NT2/D1 (cell line): ENCODE measurements at regions not wholly inside any gene's neighbourhood (a gene's known extent, or its start where the extent isn't known, plus 50 kb on each side); places are given as distances from the start of the nearest gene placed in this dataset.
"Not testable (repeated sequence)": the region's sequence is repeated elsewhere in the genome, so short reads cannot be mapped to it uniquely, and the experiment has no call there.

Experiments
- DNase-seq: peaks from one replicate; pipeline ENCODE4 v3.0.0-alpha.2; 2011; ENCODE audit warnings: low read depth, low spot score
- H3K27me3 ChIP-seq: 2 replicates; pipeline ENCODE4 v1.6.0; 2011; ENCODE audit warnings: mild to moderate bottlenecking; ENCODE audit not compliant: insufficient read length, insufficient read depth
- H3K36me3 ChIP-seq: 2 replicates; pipeline ENCODE4 v1.6.1; 2011; ENCODE audit warnings: mild to moderate bottlenecking, low read length, mixed read lengths; ENCODE audit not compliant: insufficient read depth, insufficient read length
- H3K4me1 ChIP-seq: 2 replicates; pipeline ENCODE4 v1.5.1; 2011; ENCODE audit not compliant: insufficient read depth, insufficient read length
- H3K4me3 ChIP-seq: 2 replicates; pipeline ENCODE4 v1.5.1; 2011; ENCODE audit warnings: low read depth; ENCODE audit not compliant: insufficient read length
- H3K9ac ChIP-seq: 2 replicates; pipeline ENCODE4 v1.6.0; 2011; ENCODE audit warnings: low read depth; ENCODE audit not compliant: insufficient read length
- H3K9me3 ChIP-seq: 2 replicates; pipeline ENCODE4 v1.5.1; 2011; ENCODE audit warnings: mild to moderate bottlenecking, low read length; ENCODE audit not compliant: insufficient read depth
- SUZ12 ChIP-seq: IDR thresholded peaks from 2 replicates; pipeline ENCODE4 v1.6.1; 2011; ENCODE audit not compliant: insufficient read length, insufficient read depth; ENCODE audit errors: extremely low read depth
- YY1 ChIP-seq: IDR thresholded peaks from 2 replicates; pipeline ENCODE4 v1.6.1; 2011; ENCODE audit not compliant: insufficient read length, insufficient read depth
- ZNF274 ChIP-seq: IDR thresholded peaks from 2 replicates; pipeline ENCODE4 v1.6.1; 2011; ENCODE audit warnings: mild to moderate bottlenecking, low read depth, low read length

- not testable (repeated sequence) for H3K9me3 ChIP-seq, H3K9ac ChIP-seq, H3K27me3 ChIP-seq, H3K36me3 ChIP-seq, DNase-seq, H3K4me3 ChIP-seq, H3K4me1 ChIP-seq
Observed at GRCh38 chr20:26003959-26004358, 307.3 kb upstream of the ZNF337 start.

- DNase-seq, H3K9ac ChIP-seq, H3K36me3 ChIP-seq, H3K27me3 ChIP-seq, H3K9me3 ChIP-seq, H3K4me3 ChIP-seq, H3K4me1 ChIP-seq: not testable (repeated sequence)
Observed at GRCh38 chr20:25997367-25998038, 300.9 kb upstream of the ZNF337 start.

GRCh38 chr20:25992146-25992545 lies 295.5 kb upstream of the ZNF337 start:
- Histone ChIP-seq H3K27me3 (peaks cover 4% of the 10 kb centered on the region), H3K4me3 (no peak overlapping the region), H3K36me3 (no peaks in the 10 kb centered on the region), H3K9ac (no peak overlapping the region), H3K9me3 (no peaks in the 10 kb centered on the region; the same call in 1 of the 2 replicates), H3K4me1 (no peaks in the 10 kb centered on the region)
- TF ChIP-seq ZNF274: no peak
- no peak for TF ChIP-seq SUZ12
- DNase-seq: no peak

- no peaks in the 10 kb centered on the region for H3K36me3 ChIP-seq
- peaks cover 4% of the 10 kb centered on the region for H3K27me3 ChIP-seq
- TF ChIP-seq YY1: no peak
- TF ChIP-seq SUZ12: no peak
- no peak for TF ChIP-seq ZNF274
- no peak overlapping the region for H3K4me3 ChIP-seq
- no peaks in the 10 kb centered on the region for H3K4me1 ChIP-seq
- no peak for DNase-seq
- no peaks in the 10 kb centered on the region; the same call in 1 of the 2 replicates for H3K9me3 ChIP-seq
- no peak overlapping the region for H3K9ac ChIP-seq
Observed at GRCh38 chr20:25991756-25992130, 295.1 kb upstream of the ZNF337 start.

- no peak overlapping the region for H3K9ac ChIP-seq
- H3K4me3 ChIP-seq: no peak overlapping the region
- peaks cover 7% of the 10 kb centered on the region for H3K27me3 ChIP-seq
- no peaks in the 10 kb centered on the region for H3K36me3 ChIP-seq
- DNase-seq: no peak
- TF ChIP-seq YY1: no peak
- no peak for TF ChIP-seq SUZ12
- no peak for TF ChIP-seq ZNF274
- H3K9me3 ChIP-seq: peaks cover 2% of the 10 kb centered on the region; the same call in 1 of the 2 replicates
- no peaks in the 10 kb centered on the region for H3K4me1 ChIP-seq
Observed at GRCh38 chr20:25991051-25991755, 294.6 kb upstream of the ZNF337 start.

- not testable (repeated sequence) for H3K36me3 ChIP-seq, H3K4me1 ChIP-seq, H3K9ac ChIP-seq, DNase-seq, H3K9me3 ChIP-seq, H3K4me3 ChIP-seq
- H3K27me3 ChIP-seq: peaks cover 14% of the 10 kb centered on the region
Observed at GRCh38 chr20:25989686-25990085, 293.0 kb upstream of the ZNF337 start.

- Histone ChIP-seq H3K9me3 (peaks cover 5% of the 10 kb centered on the region; the same call in 1 of the 2 replicates), H3K27me3 (peaks cover 14% of the 10 kb centered on the region), H3K9ac (no peak overlapping the region), H3K36me3 (no peaks in the 10 kb centered on the region), H3K4me1 (no peaks in the 10 kb centered on the region), H3K4me3 (no peak overlapping the region)
- DNase-seq: no peak
- TF ChIP-seq YY1 (no peak), SUZ12 (no peak), ZNF274 (no peak)
Observed at GRCh38 chr20:25989196-25989595, 292.5 kb upstream of the ZNF337 start.

- not testable (repeated sequence) for H3K9me3 ChIP-seq, H3K4me3 ChIP-seq, H3K36me3 ChIP-seq, DNase-seq, H3K4me1 ChIP-seq, H3K9ac ChIP-seq
- peaks cover 14% of the 10 kb centered on the region for H3K27me3 ChIP-seq
Observed at GRCh38 chr20:25987928-25988560, 291.4 kb upstream of the ZNF337 start.
